SU-DHL-6 (cell line): ENCODE measurements at regions not wholly inside any gene's neighbourhood (a gene's known extent, or its start where the extent isn't known, plus 50 kb on each side); places are given as distances from the start of the nearest gene placed in this dataset.
A peak's percentile ranks its signal among the peaks of the same experiment; 100 is the strongest.

Experiments
- H2AFZ ChIP-seq: fragments of 200-600 bp; sonication (generic); 2 replicates; pipeline ENCODE4 v1.6.1; 2014; ENCODE audit warnings: low read depth, mild to moderate bottlenecking, moderate library complexity, mixed read lengths, antibody characterized with exemption, low read length; ENCODE audit not compliant: severe bottlenecking
- H3F3A ChIP-seq: fragments of 200-600 bp; shearing (Covaris generic); 2 replicates; pipeline ENCODE4 v1.6.0; 2016; ENCODE audit warnings: antibody characterized with exemption, mild to moderate bottlenecking; ENCODE audit not compliant: insufficient read depth
- H3K27ac ChIP-seq: fragments of 200-600 bp; sonication (generic); 2 replicates; pipeline ENCODE4 v1.5.1; 2016; ENCODE audit warnings: low read depth, mild to moderate bottlenecking, low read length, moderate library complexity, mixed read lengths
- H3K27me3 ChIP-seq: fragments of 200-600 bp; sonication (generic), shearing (Covaris generic); 2 replicates; pipeline ENCODE4 v1.6.0; 2014; ENCODE audit warnings: mild to moderate bottlenecking, low read length
- H3K36me3 ChIP-seq: fragments of 200-600 bp; sonication (generic); 2 replicates; pipeline ENCODE4 v1.6.1; 2014; ENCODE audit warnings: mild to moderate bottlenecking, low read length, mixed read lengths
- H3K4me2 ChIP-seq: fragments of 300-600, 200-600 bp; shearing (Covaris generic), sonication (generic); 2 replicates; pipeline ENCODE4 v1.6.0; 2014; ENCODE audit warnings: low read length, low read depth, mild to moderate bottlenecking; ENCODE audit not compliant: poor library complexity, severe bottlenecking
- H3K4me3 ChIP-seq: fragments of 200-600 bp; sonication (generic); 2 replicates; pipeline ENCODE4 v1.5.1; 2014; ENCODE audit warnings: antibody characterized with exemption, low read length, mild to moderate bottlenecking, mixed read lengths; ENCODE audit not compliant: insufficient read depth, poor library complexity, severe bottlenecking
- H3K79me2 ChIP-seq: fragments of 200-600 bp; sonication (generic); 2 replicates; pipeline ENCODE4 v1.6.1; 2014; ENCODE audit warnings: mild to moderate bottlenecking, low read length, moderate library complexity; ENCODE audit not compliant: insufficient read depth
- H3K9ac ChIP-seq: fragments of 200-600 bp; sonication (generic); 2 replicates; pipeline ENCODE4 v1.7.0; 2014; ENCODE audit warnings: mild to moderate bottlenecking, low read length
- H3K9me2 ChIP-seq: fragments of 200-600 bp; sonication (generic); replicated peaks from 2 replicates; pipeline ENCODE4 v1.6.1; 2014; ENCODE audit warnings: low read length; ENCODE audit not compliant: insufficient read depth
- H3K9me3 ChIP-seq: fragments of 200-600 bp; sonication (generic); 2 replicates; pipeline ENCODE4 v1.6.1; 2014; ENCODE audit warnings: low read length, mixed read lengths; ENCODE audit not compliant: insufficient read depth
- H4K20me1 ChIP-seq: fragments of 200-600 bp; sonication (generic); 2 replicates; pipeline ENCODE4 v1.6.1; 2014; ENCODE audit warnings: low read depth, mild to moderate bottlenecking, antibody characterized with exemption, low read length, moderate library complexity, mixed read lengths
- CTCF ChIP-seq: fragments of 200-600 bp; sonication (generic); IDR thresholded peaks from one replicate; pipeline ENCODE4 v1.5.1; 2017; ENCODE audit warnings: antibody characterized with exemption, mild to moderate bottlenecking, low read length, moderate library complexity; ENCODE audit not compliant: insufficient read depth, poor library complexity, severe bottlenecking
- EZH2phosphoT487 ChIP-seq: fragments of 200-600 bp; sonication (generic), shearing (Covaris generic); conservative IDR thresholded peaks from 2 replicates; pipeline ENCODE4 v1.6.1; 2018; ENCODE audit warnings: mild to moderate bottlenecking, antibody characterized with exemption, low read length, moderate library complexity, mixed read lengths

DNA sequence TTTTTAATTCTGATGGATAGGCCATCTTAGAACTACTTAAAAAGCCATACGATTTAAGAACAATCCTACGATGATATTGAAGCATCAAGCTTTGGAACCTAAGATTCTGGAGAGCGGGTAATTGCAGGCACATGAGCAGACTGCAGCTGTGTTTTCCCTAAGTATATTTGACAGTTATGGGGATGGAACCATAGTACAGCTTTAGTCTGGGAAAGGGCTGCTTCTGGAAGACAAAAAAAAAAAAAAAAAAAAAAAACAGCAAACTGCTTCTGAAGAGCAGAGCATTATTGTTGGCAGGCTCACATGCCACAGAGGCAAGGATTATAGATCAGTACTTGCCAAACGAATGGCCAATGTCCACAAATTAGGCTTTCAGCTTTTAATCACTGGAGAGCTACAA is 1618.7 kb downstream of the AMY1C start:
- TF ChIP-seq CTCF (no peak), EZH2phosphoT487 (no peak)
- Histone ChIP-seq H4K20me1 (no peaks in the 10 kb centered on the region), H3K27me3 (no peaks in the 10 kb centered on the region), H3F3A (0 out of 2 replicates have a peak, but pooled peaks cover 2% of the 10 kb centered on the region), H3K4me2 (no peak overlapping the region), H3K79me2 (no peaks in the 10 kb centered on the region), H3K4me3 (no peak overlapping the region), H3K36me3 (no peaks in the 10 kb centered on the region), H3K9me2 (no peaks in the 10 kb centered on the region), H3K27ac (no peak overlapping the region), H3K9me3 (no peaks in the 10 kb centered on the region), H2AFZ (peak overlapping the region; percentile 34), H3K9ac (no peak overlapping the region)

- Histone ChIP-seq H3K79me2 (no peaks in the 10 kb centered on the region), H3K9ac (no peak overlapping the region), H3K4me2 (no peak overlapping the region), H3K27ac (no peak overlapping the region), H4K20me1 (no peaks in the 10 kb centered on the region), H3K36me3 (no peaks in the 10 kb centered on the region), H2AFZ (no peak overlapping the region), H3K27me3 (no peaks in the 10 kb centered on the region), H3K9me2 (no peaks in the 10 kb centered on the region), H3K4me3 (no peak overlapping the region), H3K9me3 (no peaks in the 10 kb centered on the region), H3F3A (0 out of 2 replicates have a peak, but pooled peaks cover 2% of the 10 kb centered on the region)
- TF ChIP-seq CTCF, result no peak
- no peak for TF ChIP-seq EZH2phosphoT487
These were observed 1624.0 kb downstream of the AMY1C start for GRCh38 chr1:105373681-105374080.

DNA sequence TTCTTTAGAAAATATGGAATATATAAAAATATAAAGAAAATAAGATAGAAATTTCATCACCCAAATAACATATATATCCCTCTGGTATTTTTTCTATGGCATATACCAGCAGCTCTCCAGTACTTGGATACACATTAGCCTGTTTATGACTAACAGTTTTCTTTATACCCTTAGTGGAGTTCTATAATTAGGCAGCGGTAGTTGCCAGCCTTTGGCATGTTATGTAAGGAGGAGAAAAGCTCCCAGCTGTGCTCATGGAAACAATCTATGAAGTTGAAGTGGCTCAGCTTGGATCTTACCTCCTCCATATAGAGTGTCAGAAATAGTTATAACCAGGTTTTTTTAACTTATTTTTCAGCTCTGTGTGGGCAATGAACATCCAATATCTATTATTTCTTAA is 1636.8 kb downstream of the AMY1C start:
- no peaks in the 10 kb centered on the region for H3K79me2 ChIP-seq
- no peaks in the 10 kb centered on the region for H3K9me2 ChIP-seq
- no peaks in the 10 kb centered on the region for H3K36me3 ChIP-seq
- H3F3A ChIP-seq, result no peaks in the 10 kb centered on the region; the same call in 1 of the 2 replicates
- H3K9ac ChIP-seq, result no peak overlapping the region
- H3K4me3 ChIP-seq, result no peak overlapping the region
- no peaks in the 10 kb centered on the region for H3K27me3 ChIP-seq
- H3K9me3 ChIP-seq, result no peaks in the 10 kb centered on the region
- TF ChIP-seq CTCF (no peak), EZH2phosphoT487 (no peak)
- H4K20me1 ChIP-seq, result no peaks in the 10 kb centered on the region
- no peak overlapping the region for H2AFZ ChIP-seq
- H3K4me2 ChIP-seq, result no peak overlapping the region
- no peak overlapping the region for H3K27ac ChIP-seq

- no peaks in the 10 kb centered on the region for H3K9me3 ChIP-seq
- H3K9ac ChIP-seq, result no peak overlapping the region
- no peaks in the 10 kb centered on the region for H3F3A ChIP-seq
- peak overlapping the region; percentile 15 for H2AFZ ChIP-seq
- no peaks in the 10 kb centered on the region for H4K20me1 ChIP-seq
- H3K27me3 ChIP-seq, result no peaks in the 10 kb centered on the region
- H3K9me2 ChIP-seq, result no peaks in the 10 kb centered on the region
- H3K27ac ChIP-seq, result no peak overlapping the region
- TF ChIP-seq CTCF (no peak), EZH2phosphoT487 (no peak)
- no peak overlapping the region for H3K4me2 ChIP-seq
- H3K4me3 ChIP-seq, result no peak overlapping the region
- H3K79me2 ChIP-seq, result no peaks in the 10 kb centered on the region
- no peaks in the 10 kb centered on the region for H3K36me3 ChIP-seq
These were observed 1646.3 kb downstream of the AMY1C start for GRCh38 chr1:105396001-105396400.
